Sigmoid colon (tissue), 4 donors: ENCODE measurements at regions not wholly inside any gene's neighbourhood (a gene's known extent, or its start where the extent isn't known, plus 50 kb on each side); places are given as distances from the start of the nearest gene placed in this dataset.
A peak's percentile ranks its signal among the peaks of the same experiment; 100 is the strongest.

Experiments
- CTCF ChIP-seq, 4 experiments: fragments of 450-650 bp in 3 of 4; fragments of 200-600 bp in 1 of 4; IDR thresholded peaks; one replicate each; pipeline ENCODE4 v1.5.1; 2016 to 2019; ENCODE audit warnings: antibody characterized with exemption in 4 of 4, mild to moderate bottlenecking in 3 of 4, moderate library complexity in 2 of 4
- EP300 ChIP-seq, 4 donors: sonication (generic); formaldehyde crosslinking; IDR thresholded peaks; one replicate each; pipeline ENCODE4 v1.6.1; 2017; ENCODE audit warnings: antibody characterized with exemption in 4 of 4
- POLR2A ChIP-seq, 2 donors: fragments of 450-650 bp; IDR thresholded peaks; one replicate each; pipeline ENCODE4 v1.6.1; 2016; ENCODE audit warnings: antibody characterized with exemption in 2 of 2, mild to moderate bottlenecking in 2 of 2, moderate library complexity in 2 of 2
- POLR2AphosphoS5 ChIP-seq, 4 donors: sonication (generic); formaldehyde crosslinking; IDR thresholded peaks; one replicate each; pipeline ENCODE4 v1.6.1; 2017; ENCODE audit warnings: antibody characterized with exemption in 4 of 4

- TF ChIP-seq CTCF (IDR thresholded peaks at IDR 0.05) = peak in 3 of 4 experiments; percentile 38 to 63 (median 55)
- TF ChIP-seq POLR2A (IDR thresholded peaks at IDR 0.05) = no peak
- no peak for TF ChIP-seq EP300 (IDR thresholded peaks at IDR 0.05)
- no peak for TF ChIP-seq POLR2AphosphoS5 (IDR thresholded peaks at IDR 0.05)
Measured at GRCh38 chr11:88231894-88232482, 56.7 kb upstream of the RAB38 start.
